ENCODE measurements at regions not wholly inside any gene's neighbourhood (a gene's known extent, or its start where the extent isn't known, plus 50 kb on each side); places are given as distances from the start of the nearest gene placed in this dataset.
"Not testable (repeated sequence)": the region's sequence is repeated elsewhere in the genome, so short reads cannot be mapped to it uniquely, and the experiment has no call there.

- in situ Hi-C loops (cut with HindIII; ENCODE audit: low pct_unique_long_range_greater_than_20kb, low sequenced_read_pairs) = loop anchor here (25.0 kb wide), 1 partner anchor 398 kb away; no protein-coding TSS in a partner anchor
- DNase-seq (ENCODE audit: low read depth) = peak; percentile 66
These were observed 287.5 kb downstream of the DUSP6 start for GRCh38 chr12:89064780-89065179.

- in situ Hi-C loops (cut with HindIII; ENCODE audit: low pct_unique_long_range_greater_than_20kb, low sequenced_read_pairs) = loop anchor here (25.0 kb wide), 1 partner anchor 398 kb away; no protein-coding TSS in a partner anchor
These were observed 288.1 kb downstream of the DUSP6 start for GRCh38 chr12:89064151-89064550.

GRCh38 chr12:89062996-89063395 is 289.3 kb downstream of the DUSP6 start:
- DNase-seq (ENCODE audit: low read depth) = peak; percentile 35
- in situ Hi-C loops (cut with HindIII; ENCODE audit: low pct_unique_long_range_greater_than_20kb, low sequenced_read_pairs) = loop anchor here (25.0 kb wide), 1 partner anchor 399 kb away; no protein-coding TSS in a partner anchor

More at GRCh38 chr12:89064151-89064550, 288.1 kb downstream of the DUSP6 start:
- DNase-seq (ENCODE audit: low read depth) = no peak

- DNase-seq (ENCODE audit: low read depth) = no peak
- in situ Hi-C loops (cut with HindIII; ENCODE audit: low pct_unique_long_range_greater_than_20kb, low sequenced_read_pairs) = loop anchor here (25.0 kb wide), 1 partner anchor 402 kb away; no protein-coding TSS in a partner anchor
These were observed 292.4 kb downstream of the DUSP6 start for GRCh38 chr12:89059721-89060541.

GRCh38 chr12:89059056-89059455 is 293.2 kb downstream of the DUSP6 start:
- in situ Hi-C loops (cut with HindIII; ENCODE audit: low pct_unique_long_range_greater_than_20kb, low sequenced_read_pairs) = loop anchor here (25.0 kb wide), 1 partner anchor 403 kb away; no protein-coding TSS in a partner anchor
- DNase-seq (ENCODE audit: low read depth) = no peak

- DNase-seq (ENCODE audit: low read depth) = no peak
- in situ Hi-C loops (cut with HindIII; ENCODE audit: low pct_unique_long_range_greater_than_20kb, low sequenced_read_pairs) = loop anchor here (25.0 kb wide), 1 partner anchor 404 kb away; no protein-coding TSS in a partner anchor
These were observed 293.9 kb downstream of the DUSP6 start for GRCh38 chr12:89058402-89058801.

- in situ Hi-C loops (cut with HindIII; ENCODE audit: low pct_unique_long_range_greater_than_20kb, low sequenced_read_pairs) = loop anchor here (25.0 kb wide), 1 partner anchor 408 kb away; no protein-coding TSS in a partner anchor
These were observed 298.5 kb downstream of the DUSP6 start for GRCh38 chr12:89053817-89054216.

GRCh38 chr12:89051065-89051677 is 301.1 kb downstream of the DUSP6 start:
- in situ Hi-C loops (cut with HindIII; ENCODE audit: low pct_unique_long_range_greater_than_20kb, low sequenced_read_pairs) = loop anchor here (25.0 kb wide), 1 partner anchor 411 kb away; no protein-coding TSS in a partner anchor

More at GRCh38 chr12:89053817-89054216, 298.5 kb downstream of the DUSP6 start:
- not testable (repeated sequence) for DNase-seq (ENCODE audit: low read depth)

GRCh38 chr12:89047856-89048418 is 304.4 kb downstream of the DUSP6 start:
- in situ Hi-C loops (cut with HindIII; ENCODE audit: low pct_unique_long_range_greater_than_20kb, low sequenced_read_pairs) = no loop called here
- no peak for DNase-seq (ENCODE audit: low read depth)

More at GRCh38 chr12:89051065-89051677, 301.1 kb downstream of the DUSP6 start:
- DNase-seq (ENCODE audit: low read depth) = peak; percentile 40

GRCh38 chr12:89041078-89041477 is 311.2 kb downstream of the DUSP6 start:
- in situ Hi-C loops (cut with HindIII; ENCODE audit: low pct_unique_long_range_greater_than_20kb, low sequenced_read_pairs) = no loop called here
- DNase-seq (ENCODE audit: low read depth) = no peak

- in situ Hi-C loops (cut with HindIII; ENCODE audit: low pct_unique_long_range_greater_than_20kb, low sequenced_read_pairs) = no loop called here
- DNase-seq (ENCODE audit: low read depth) = no peak
These were observed 311.9 kb downstream of the DUSP6 start for GRCh38 chr12:89040146-89040964.

- DNase-seq (ENCODE audit: low read depth) = no peak
- in situ Hi-C loops (cut with HindIII; ENCODE audit: low pct_unique_long_range_greater_than_20kb, low sequenced_read_pairs) = no loop called here
These were observed 313.3 kb downstream of the DUSP6 start for GRCh38 chr12:89038831-89039512.

- in situ Hi-C loops (cut with HindIII; ENCODE audit: low pct_unique_long_range_greater_than_20kb, low sequenced_read_pairs) = no loop called here
- DNase-seq (ENCODE audit: low read depth) = no peak
These were observed 319.2 kb downstream of the DUSP6 start for GRCh38 chr12:89033062-89033461.

GRCh38 chr12:89029961-89030360 is 322.3 kb downstream of the DUSP6 start:
- in situ Hi-C loops (cut with HindIII; ENCODE audit: low pct_unique_long_range_greater_than_20kb, low sequenced_read_pairs) = no loop called here

GRCh38 chr12:89024580-89024979 is 327.7 kb downstream of the DUSP6 start:
- in situ Hi-C loops (cut with HindIII; ENCODE audit: low pct_unique_long_range_greater_than_20kb, low sequenced_read_pairs) = no loop called here

More at GRCh38 chr12:89029961-89030360, 322.3 kb downstream of the DUSP6 start:
- DNase-seq (ENCODE audit: low read depth) = no peak

GRCh38 chr12:89023936-89024335 is 328.4 kb downstream of the DUSP6 start:
- DNase-seq (ENCODE audit: low read depth) = no peak
- in situ Hi-C loops (cut with HindIII; ENCODE audit: low pct_unique_long_range_greater_than_20kb, low sequenced_read_pairs) = no loop called here

More at GRCh38 chr12:89024580-89024979, 327.7 kb downstream of the DUSP6 start:
- no peak for DNase-seq (ENCODE audit: low read depth)

- DNase-seq (ENCODE audit: low read depth) = no peak
- in situ Hi-C loops (cut with HindIII; ENCODE audit: low pct_unique_long_range_greater_than_20kb, low sequenced_read_pairs) = no loop called here
These were observed 331.6 kb downstream of the DUSP6 start for GRCh38 chr12:89020689-89021088.
